ENCODE measurements at regions not wholly inside any gene's neighbourhood (a gene's known extent, or its start where the extent isn't known, plus 50 kb on each side); places are given as distances from the start of the nearest gene placed in this dataset.

DNA sequence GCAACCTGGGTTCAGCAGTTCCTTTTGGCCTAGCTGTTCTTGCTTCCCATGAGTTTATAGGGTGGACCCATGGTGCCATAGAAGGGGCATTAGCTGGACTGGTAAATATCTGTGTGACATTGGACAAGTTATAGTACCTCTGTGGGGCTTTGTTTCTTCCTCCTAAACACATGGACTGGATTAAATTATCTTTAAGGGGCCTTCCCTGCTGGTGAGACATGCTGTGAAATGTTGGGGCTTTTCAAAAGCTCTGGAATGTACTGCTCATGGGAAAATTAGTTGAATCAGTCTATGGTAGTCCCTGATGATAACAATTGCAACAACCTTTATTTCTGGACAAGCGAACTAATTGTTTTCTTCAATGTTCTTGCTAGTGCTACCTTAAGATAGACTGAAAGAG lies 276.2 kb downstream of the BLID start:
- no peak for TF ChIP-seq CTCF (IDR thresholded peaks at IDR 0.05)
- TF ChIP-seq POLR2A (IDR thresholded peaks at IDR 0.05), result no peak
